HL-60 (cell line): ENCODE measurements at regions not wholly inside any gene's neighbourhood (a gene's known extent, or its start where the extent isn't known, plus 50 kb on each side); places are given as distances from the start of the nearest gene placed in this dataset.

ENCODE experiments used
- DNase-seq, 2 experiments: peaks; one replicate each; pipeline ENCODE4 v3.0.0-alpha.2; 2010 to 2020; ENCODE audit warnings: low read depth in 1 of 2, low spot score in 1 of 2
- H3K27ac ChIP-seq: fragments of 250-450 bp; sonication (Bioruptor Pico); replicated peaks from 2 replicates; pipeline ENCODE4 v1.5.1; 2020; ENCODE audit warnings: mild to moderate bottlenecking, moderate library complexity
- H3K27me3 ChIP-seq: fragments of 250-450 bp; sonication (Bioruptor Pico); 2 replicates; pipeline ENCODE4 v1.5.1; 2021; ENCODE audit warnings: mild to moderate bottlenecking, moderate library complexity; ENCODE audit not compliant: insufficient read depth, poor library complexity, severe bottlenecking
- H3K4me3 ChIP-seq: replicated peaks from 2 replicates; pipeline ENCODE4 v1.5.1; 2011; ENCODE audit warnings: mild to moderate bottlenecking, control low read depth, low read length; ENCODE audit not compliant: insufficient read depth
- GABPA ChIP-seq: IDR thresholded peaks from 2 replicates; pipeline ENCODE4 v1.6.1; 2012; ENCODE audit warnings: low read depth
- POLR2AphosphoS5 ChIP-seq: IDR thresholded peaks from 2 replicates; pipeline ENCODE4 v1.6.1; 2012; ENCODE audit warnings: low read depth
- SPI1 ChIP-seq: IDR thresholded peaks from 2 replicates; pipeline ENCODE4 v1.6.1; 2012; ENCODE audit warnings: low read depth, mild to moderate bottlenecking, borderline replicate concordance
- TF ChIP-seq, protein P1 (sequence below): IDR thresholded peaks from one replicate; pipeline ENCODE4 v1.5.1; 2011; ENCODE audit warnings: low read length, control low read depth, inconsistent platforms; ENCODE audit not compliant: insufficient read depth
- TF ChIP-seq, protein P2 (sequence below): IDR thresholded peaks from 2 replicates; pipeline ENCODE4 v1.6.1; 2012; ENCODE audit warnings: low read depth; ENCODE audit not compliant: insufficient replicate concordance

DNA sequence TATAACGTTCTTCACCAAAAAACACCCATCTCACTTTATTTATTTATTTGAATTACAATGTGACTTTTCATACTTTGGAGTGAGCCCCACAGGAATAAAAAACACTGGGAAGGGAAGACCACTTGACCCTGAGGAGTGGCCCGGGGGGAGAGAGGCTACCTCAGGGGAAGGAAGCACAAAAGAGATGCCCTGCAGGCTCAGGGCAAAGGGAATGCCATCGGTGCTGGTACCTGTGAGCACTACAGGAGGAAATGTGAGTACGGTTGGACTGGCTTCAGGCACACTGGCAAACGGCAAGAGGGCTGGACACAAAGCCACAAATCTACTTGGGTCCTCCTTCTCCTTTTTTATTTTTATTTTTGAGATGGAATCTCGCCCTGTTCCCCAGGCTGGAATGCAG is 363.9 kb upstream of the KLF4 start:
- Histone ChIP-seq H3K27ac (no peak overlapping the region), H3K27me3 (no peaks in the 10 kb centered on the region), H3K4me3 (no peak overlapping the region)
- DNase-seq: no peak
- TF ChIP-seq, protein P1, sequence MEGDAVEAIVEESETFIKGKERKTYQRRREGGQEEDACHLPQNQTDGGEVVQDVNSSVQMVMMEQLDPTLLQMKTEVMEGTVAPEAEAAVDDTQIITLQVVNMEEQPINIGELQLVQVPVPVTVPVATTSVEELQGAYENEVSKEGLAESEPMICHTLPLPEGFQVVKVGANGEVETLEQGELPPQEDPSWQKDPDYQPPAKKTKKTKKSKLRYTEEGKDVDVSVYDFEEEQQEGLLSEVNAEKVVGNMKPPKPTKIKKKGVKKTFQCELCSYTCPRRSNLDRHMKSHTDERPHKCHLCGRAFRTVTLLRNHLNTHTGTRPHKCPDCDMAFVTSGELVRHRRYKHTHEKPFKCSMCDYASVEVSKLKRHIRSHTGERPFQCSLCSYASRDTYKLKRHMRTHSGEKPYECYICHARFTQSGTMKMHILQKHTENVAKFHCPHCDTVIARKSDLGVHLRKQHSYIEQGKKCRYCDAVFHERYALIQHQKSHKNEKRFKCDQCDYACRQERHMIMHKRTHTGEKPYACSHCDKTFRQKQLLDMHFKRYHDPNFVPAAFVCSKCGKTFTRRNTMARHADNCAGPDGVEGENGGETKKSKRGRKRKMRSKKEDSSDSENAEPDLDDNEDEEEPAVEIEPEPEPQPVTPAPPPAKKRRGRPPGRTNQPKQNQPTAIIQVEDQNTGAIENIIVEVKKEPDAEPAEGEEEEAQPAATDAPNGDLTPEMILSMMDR: no peak
- TF ChIP-seq GABPA (no peak), SPI1 (no peak), POLR2AphosphoS5 (no peak)
- TF ChIP-seq, protein P2, sequence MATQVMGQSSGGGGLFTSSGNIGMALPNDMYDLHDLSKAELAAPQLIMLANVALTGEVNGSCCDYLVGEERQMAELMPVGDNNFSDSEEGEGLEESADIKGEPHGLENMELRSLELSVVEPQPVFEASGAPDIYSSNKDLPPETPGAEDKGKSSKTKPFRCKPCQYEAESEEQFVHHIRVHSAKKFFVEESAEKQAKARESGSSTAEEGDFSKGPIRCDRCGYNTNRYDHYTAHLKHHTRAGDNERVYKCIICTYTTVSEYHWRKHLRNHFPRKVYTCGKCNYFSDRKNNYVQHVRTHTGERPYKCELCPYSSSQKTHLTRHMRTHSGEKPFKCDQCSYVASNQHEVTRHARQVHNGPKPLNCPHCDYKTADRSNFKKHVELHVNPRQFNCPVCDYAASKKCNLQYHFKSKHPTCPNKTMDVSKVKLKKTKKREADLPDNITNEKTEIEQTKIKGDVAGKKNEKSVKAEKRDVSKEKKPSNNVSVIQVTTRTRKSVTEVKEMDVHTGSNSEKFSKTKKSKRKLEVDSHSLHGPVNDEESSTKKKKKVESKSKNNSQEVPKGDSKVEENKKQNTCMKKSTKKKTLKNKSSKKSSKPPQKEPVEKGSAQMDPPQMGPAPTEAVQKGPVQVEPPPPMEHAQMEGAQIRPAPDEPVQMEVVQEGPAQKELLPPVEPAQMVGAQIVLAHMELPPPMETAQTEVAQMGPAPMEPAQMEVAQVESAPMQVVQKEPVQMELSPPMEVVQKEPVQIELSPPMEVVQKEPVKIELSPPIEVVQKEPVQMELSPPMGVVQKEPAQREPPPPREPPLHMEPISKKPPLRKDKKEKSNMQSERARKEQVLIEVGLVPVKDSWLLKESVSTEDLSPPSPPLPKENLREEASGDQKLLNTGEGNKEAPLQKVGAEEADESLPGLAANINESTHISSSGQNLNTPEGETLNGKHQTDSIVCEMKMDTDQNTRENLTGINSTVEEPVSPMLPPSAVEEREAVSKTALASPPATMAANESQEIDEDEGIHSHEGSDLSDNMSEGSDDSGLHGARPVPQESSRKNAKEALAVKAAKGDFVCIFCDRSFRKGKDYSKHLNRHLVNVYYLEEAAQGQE: no peak

DNA sequence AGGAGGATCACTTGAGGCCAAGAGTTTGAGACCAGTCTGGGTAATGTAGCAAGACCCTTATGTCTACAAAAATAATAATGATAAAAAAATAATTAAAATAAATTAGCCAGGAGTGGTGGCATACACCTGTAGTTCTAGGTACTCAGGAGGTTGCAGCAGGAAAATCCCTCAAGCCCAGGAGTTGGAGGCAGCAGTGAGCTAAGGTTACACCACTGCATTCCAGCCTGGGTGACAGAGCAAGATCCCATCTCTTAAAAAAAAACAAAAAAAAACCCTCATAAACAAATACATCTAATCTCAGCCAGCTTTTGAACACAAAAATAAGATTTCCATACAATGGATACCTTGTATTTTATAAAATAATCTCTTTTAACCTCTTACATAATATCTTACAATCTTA is 363.3 kb upstream of the KLF4 start:
- TF ChIP-seq, protein P1: no peak
- no peak for TF ChIP-seq POLR2AphosphoS5
- TF ChIP-seq, protein P2: no peak
- no peak for TF ChIP-seq GABPA
- TF ChIP-seq SPI1: no peak
- DNase-seq: no peak
- Histone ChIP-seq H3K27me3 (no peaks in the 10 kb centered on the region), H3K27ac (no peak overlapping the region), H3K4me3 (no peak overlapping the region)

DNA sequence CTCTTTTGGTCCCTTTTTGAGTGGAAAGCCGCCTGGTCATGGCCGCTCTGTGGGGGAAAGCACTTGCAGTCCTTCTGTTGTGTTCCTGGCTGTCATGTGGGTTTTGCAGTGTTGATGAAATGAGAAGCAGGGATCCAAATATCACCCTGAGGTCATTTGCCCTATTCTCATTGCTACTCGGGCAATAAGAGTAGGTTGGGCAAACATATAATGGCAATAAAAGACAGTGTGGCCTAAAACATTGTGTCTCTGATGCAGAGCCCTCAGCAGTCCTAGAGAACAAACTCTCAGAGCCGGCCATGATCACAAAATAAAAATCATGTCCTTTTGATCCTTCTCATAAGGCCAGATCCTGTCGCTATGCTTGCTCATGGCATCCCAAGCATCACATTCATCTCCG is 361.1 kb upstream of the KLF4 start:
- TF ChIP-seq, protein P2: no peak
- TF ChIP-seq, protein P1: no peak
- TF ChIP-seq GABPA: no peak
- TF ChIP-seq SPI1: no peak
- TF ChIP-seq POLR2AphosphoS5: no peak
- DNase-seq: no peak
- Histone ChIP-seq H3K27me3 (no peaks in the 10 kb centered on the region), H3K4me3 (no peak overlapping the region), H3K27ac (no peak overlapping the region)
